ENCODE measurements at regions not wholly inside any gene's neighbourhood (a gene's known extent, or its start where the extent isn't known, plus 50 kb on each side); places are given as distances from the start of the nearest gene placed in this dataset.

GRCh38 chr15:69859866-69860265, 237.9 kb downstream of the TLE3 start:
- TF ChIP-seq EZH2phosphoT487 (IDR thresholded peaks at IDR 0.05; ENCODE audit: borderline replicate concordance), result no peak
- no peak for TF ChIP-seq CTCF (conservative IDR thresholded peaks at IDR 0.05; ENCODE audit: low read length)
- Histone ChIP-seq H3K9me2 (replicated peaks; ENCODE audit: low read depth, low read length) (no peaks in the 10 kb centered on the region), H3K9ac (ENCODE audit: low read depth, low read length, poor library complexity, severe bottlenecking) (no peak overlapping the region), H3K4me2 (ENCODE audit: low read depth, low read length, poor library complexity, severe bottlenecking) (no peak overlapping the region), H2AFZ (ENCODE audit: low read length) (no peak overlapping the region), H3K4me1 (ENCODE audit: insufficient read depth, low read length, poor library complexity, severe bottlenecking) (peaks cover 27% of the 10 kb centered on the region), H3K79me2 (ENCODE audit: insufficient read depth, low read length) (no peaks in the 10 kb centered on the region), H3K27me3 (ENCODE audit: insufficient read depth, low read length, poor library complexity, severe bottlenecking) (peaks cover 96% of the 10 kb centered on the region), H3K4me3 (ENCODE audit: low read length, poor library complexity, severe bottlenecking) (no peak overlapping the region), H3F3A (ENCODE audit: low read depth) (no peaks in the 10 kb centered on the region), H4K20me1 (ENCODE audit: insufficient read depth, low read length, poor library complexity, severe bottlenecking) (no peaks in the 10 kb centered on the region), H3K9me3 (ENCODE audit: insufficient read depth, low read depth, low read length) (no peaks in the 10 kb centered on the region), H3K36me3 (ENCODE audit: insufficient read depth, low read length) (no peaks in the 10 kb centered on the region)

- Histone ChIP-seq H3F3A (ENCODE audit: low read depth) (no peaks in the 10 kb centered on the region), H3K36me3 (ENCODE audit: insufficient read depth, low read length) (no peaks in the 10 kb centered on the region), H3K9me3 (ENCODE audit: insufficient read depth, low read depth, low read length) (no peaks in the 10 kb centered on the region), H4K20me1 (ENCODE audit: insufficient read depth, low read length, poor library complexity, severe bottlenecking) (no peaks in the 10 kb centered on the region), H2AFZ (ENCODE audit: low read length) (no peak overlapping the region), H3K9ac (ENCODE audit: low read depth, low read length, poor library complexity, severe bottlenecking) (no peak overlapping the region), H3K4me1 (ENCODE audit: insufficient read depth, low read length, poor library complexity, severe bottlenecking) (peaks cover 27% of the 10 kb centered on the region), H3K9me2 (replicated peaks; ENCODE audit: low read depth, low read length) (no peaks in the 10 kb centered on the region), H3K4me3 (ENCODE audit: low read length, poor library complexity, severe bottlenecking) (no peak overlapping the region), H3K4me2 (ENCODE audit: low read depth, low read length, poor library complexity, severe bottlenecking) (no peak overlapping the region), H3K27me3 (ENCODE audit: insufficient read depth, low read length, poor library complexity, severe bottlenecking) (peaks cover 96% of the 10 kb centered on the region), H3K79me2 (ENCODE audit: insufficient read depth, low read length) (no peaks in the 10 kb centered on the region)
- TF ChIP-seq CTCF (conservative IDR thresholded peaks at IDR 0.05; ENCODE audit: low read length), result no peak
- no peak for TF ChIP-seq EZH2phosphoT487 (IDR thresholded peaks at IDR 0.05; ENCODE audit: borderline replicate concordance)
These were observed 237.4 kb downstream of the TLE3 start for GRCh38 chr15:69860321-69860720.

- no peaks in the 10 kb centered on the region for H3K9me3 ChIP-seq (ENCODE audit: insufficient read depth, low read depth, low read length)
- H3F3A ChIP-seq (ENCODE audit: low read depth), result no peaks in the 10 kb centered on the region
- H3K79me2 ChIP-seq (ENCODE audit: insufficient read depth, low read length), result no peaks in the 10 kb centered on the region
- no peak for TF ChIP-seq CTCF (conservative IDR thresholded peaks at IDR 0.05; ENCODE audit: low read length)
- no peak for TF ChIP-seq EZH2phosphoT487 (IDR thresholded peaks at IDR 0.05; ENCODE audit: borderline replicate concordance)
- no peak overlapping the region for H3K4me3 ChIP-seq (ENCODE audit: low read length, poor library complexity, severe bottlenecking)
- no peaks in the 10 kb centered on the region for H3K36me3 ChIP-seq (ENCODE audit: insufficient read depth, low read length)
- H2AFZ ChIP-seq (ENCODE audit: low read length), result no peak overlapping the region
- H3K4me2 ChIP-seq (ENCODE audit: low read depth, low read length, poor library complexity, severe bottlenecking), result no peak overlapping the region
- peaks cover 96% of the 10 kb centered on the region for H3K27me3 ChIP-seq (ENCODE audit: insufficient read depth, low read length, poor library complexity, severe bottlenecking)
- no peaks in the 10 kb centered on the region for H4K20me1 ChIP-seq (ENCODE audit: insufficient read depth, low read length, poor library complexity, severe bottlenecking)
- no peak overlapping the region for H3K9ac ChIP-seq (ENCODE audit: low read depth, low read length, poor library complexity, severe bottlenecking)
- H3K4me1 ChIP-seq (ENCODE audit: insufficient read depth, low read length, poor library complexity, severe bottlenecking), result peaks cover 23% of the 10 kb centered on the region
- H3K9me2 ChIP-seq (replicated peaks; ENCODE audit: low read depth, low read length), result no peaks in the 10 kb centered on the region
These were observed 236.8 kb downstream of the TLE3 start for GRCh38 chr15:69860921-69861320.

Measured in Loucy (cell line).